Upper lobe of left lung (tissue), 6 donors: ENCODE measurements at regions not wholly inside any gene's neighbourhood (a gene's known extent, or its start where the extent isn't known, plus 50 kb on each side); places are given as distances from the start of the nearest gene placed in this dataset.

Experiments used
- ATAC-seq, 2 donors: fragments of 200-7000 bp; cut with Tn5 transposase; one replicate each; pipeline ENCODE4 v1.9.1; 2022; ENCODE audit warnings: mild to moderate bottlenecking in 2 of 2, moderate library complexity in 2 of 2; ENCODE audit not compliant: low FRiP score in 2 of 2
- DNase-seq, 2 donors: peaks; one replicate each; pipeline ENCODE4 v3.0.0-alpha.2; 2019 to 2020
- H3K27ac ChIP-seq, 4 donors: fragments of 200-600 bp; sonication (generic); one replicate each; pipeline ENCODE4 v1.5.1; 2016 to 2019
- H3K27me3 ChIP-seq, 4 donors: fragments of 200-600 bp; sonication (generic); one replicate each; pipeline ENCODE4 v1.5.1; 2017 to 2019
- H3K36me3 ChIP-seq, 4 donors: fragments of 200-600 bp; sonication (generic); one replicate each; pipeline ENCODE4 v1.5.1; 2016 to 2019
- H3K4me1 ChIP-seq, 4 donors: fragments of 200-600 bp; sonication (generic); one replicate each; pipeline ENCODE4 v1.5.1; 2018 to 2019
- H3K4me3 ChIP-seq, 4 donors: fragments of 200-600 bp; sonication (generic); one replicate each; pipeline ENCODE4 v1.5.1; 2017 to 2019; ENCODE audit warnings: mild to moderate bottlenecking in 2 of 4, moderate library complexity in 1 of 4
- H3K9me3 ChIP-seq, 4 donors: fragments of 200-600 bp; sonication (generic); one replicate each; pipeline ENCODE4 v1.5.1; 2018 to 2019
- EP300 ChIP-seq, 4 donors: sonication (generic); formaldehyde crosslinking; IDR thresholded peaks; one replicate each; pipeline ENCODE4 v1.5.1; 2017; ENCODE audit warnings: antibody characterized with exemption in 4 of 4, control low read depth in 2 of 4
- POLR2A ChIP-seq, 4 donors: fragments of 450-650 bp; IDR thresholded peaks; one replicate each; pipeline ENCODE4 v1.5.1; 2016 to 2017; ENCODE audit warnings: antibody characterized with exemption in 4 of 4, mild to moderate bottlenecking in 2 of 4
- POLR2AphosphoS5 ChIP-seq, 2 donors: sonication (generic); formaldehyde crosslinking; IDR thresholded peaks; one replicate each; pipeline ENCODE4 v1.5.1; 2017; ENCODE audit warnings: antibody characterized with exemption in 2 of 2
- WGBS, 2 donors: methylation state at CpG; one replicate each; pipeline ENCODE4 v1.1.5; 2017 to 2018; 5-methylcytosine and 5-hydroxymethylcytosine counted together
- TF ChIP-seq, protein P1 (sequence below), 6 experiments: fragments of 450-650 bp in 4 of 6; fragments of 200-600 bp in 2 of 6; sonication (generic) in 2 of 6; IDR thresholded peaks; one replicate each; pipeline ENCODE4 v1.5.1; 2016 to 2019; ENCODE audit warnings: antibody characterized with exemption in 6 of 6
- donor health status: DM: no; HTN: no; CAD: no; lungs with moderate emphysema.
- donor health status: DM: no; HTN: yes; CAD: no; lungs with severe emphysema.

DNA sequence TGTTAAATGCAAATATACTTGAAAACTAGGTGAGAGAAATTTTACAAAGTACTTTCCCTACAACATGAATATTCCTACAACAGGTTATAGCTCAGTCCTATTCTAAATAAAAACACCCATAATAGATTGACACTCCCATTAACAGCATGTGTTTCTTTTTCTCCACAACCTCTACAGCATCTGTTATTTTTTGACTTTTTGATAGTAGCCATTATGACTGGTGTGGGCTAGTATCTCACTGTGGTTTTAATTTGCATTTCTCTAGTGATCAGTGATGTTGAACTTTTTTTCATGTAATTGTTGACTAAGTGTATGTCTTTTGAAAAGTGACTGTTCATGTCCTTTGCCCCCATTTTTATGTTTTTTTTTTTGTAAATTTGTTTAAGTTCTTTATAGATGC is 1506.1 kb upstream of the CDH9 start:
- Histone ChIP-seq H3K36me3 (no peaks in the 10 kb centered on the region), H3K4me1 (no peaks in the 10 kb centered on the region), H3K27ac (no peak overlapping the region), H3K9me3 (no peaks in the 10 kb centered on the region), H3K4me3 (no peak overlapping the region), H3K27me3 (no peaks in the 10 kb centered on the region)
- DNase-seq (no peak), ATAC-seq (no peak)
- no peak for TF ChIP-seq POLR2A (IDR thresholded peaks at IDR 0.05)
- TF ChIP-seq EP300 (IDR thresholded peaks at IDR 0.05), result no peak
- no peak for TF ChIP-seq POLR2AphosphoS5 (IDR thresholded peaks at IDR 0.05)
- TF ChIP-seq, protein P1, sequence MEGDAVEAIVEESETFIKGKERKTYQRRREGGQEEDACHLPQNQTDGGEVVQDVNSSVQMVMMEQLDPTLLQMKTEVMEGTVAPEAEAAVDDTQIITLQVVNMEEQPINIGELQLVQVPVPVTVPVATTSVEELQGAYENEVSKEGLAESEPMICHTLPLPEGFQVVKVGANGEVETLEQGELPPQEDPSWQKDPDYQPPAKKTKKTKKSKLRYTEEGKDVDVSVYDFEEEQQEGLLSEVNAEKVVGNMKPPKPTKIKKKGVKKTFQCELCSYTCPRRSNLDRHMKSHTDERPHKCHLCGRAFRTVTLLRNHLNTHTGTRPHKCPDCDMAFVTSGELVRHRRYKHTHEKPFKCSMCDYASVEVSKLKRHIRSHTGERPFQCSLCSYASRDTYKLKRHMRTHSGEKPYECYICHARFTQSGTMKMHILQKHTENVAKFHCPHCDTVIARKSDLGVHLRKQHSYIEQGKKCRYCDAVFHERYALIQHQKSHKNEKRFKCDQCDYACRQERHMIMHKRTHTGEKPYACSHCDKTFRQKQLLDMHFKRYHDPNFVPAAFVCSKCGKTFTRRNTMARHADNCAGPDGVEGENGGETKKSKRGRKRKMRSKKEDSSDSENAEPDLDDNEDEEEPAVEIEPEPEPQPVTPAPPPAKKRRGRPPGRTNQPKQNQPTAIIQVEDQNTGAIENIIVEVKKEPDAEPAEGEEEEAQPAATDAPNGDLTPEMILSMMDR (IDR thresholded peaks at IDR 0.05), result no peak

GRCh38 chr5:28543473-28544098 is 1505.2 kb upstream of the CDH9 start:
- Histone ChIP-seq H3K4me3 (no peak overlapping the region), H3K36me3 (no peaks in the 10 kb centered on the region), H3K9me3 (no peaks in the 10 kb centered on the region), H3K27me3 (no peaks in the 10 kb centered on the region), H3K27ac (no peak overlapping the region), H3K4me1 (no peaks in the 10 kb centered on the region)
- TF ChIP-seq, protein P1 (IDR thresholded peaks at IDR 0.05), result no peak
- TF ChIP-seq POLR2A (IDR thresholded peaks at IDR 0.05) (no peak), POLR2AphosphoS5 (IDR thresholded peaks at IDR 0.05) (no peak), EP300 (IDR thresholded peaks at IDR 0.05) (no peak)
- no peak for ATAC-seq
- DNase-seq, result no peak

- DNase-seq (no peak), ATAC-seq (peak; percentile 61 to 68)
- Histone ChIP-seq H3K36me3 (no peaks in the 10 kb centered on the region), H3K27ac (no peak overlapping the region), H3K27me3 (no peaks in the 10 kb centered on the region), H3K4me1 (no peaks in the 10 kb centered on the region), H3K4me3 (no peak overlapping the region), H3K9me3 (no peaks in the 10 kb centered on the region)
- no peak for TF ChIP-seq POLR2A (IDR thresholded peaks at IDR 0.05)
- TF ChIP-seq, protein P1 (IDR thresholded peaks at IDR 0.05), result no peak
- TF ChIP-seq POLR2AphosphoS5 (IDR thresholded peaks at IDR 0.05), result no peak
- TF ChIP-seq EP300 (IDR thresholded peaks at IDR 0.05), result no peak
- 27 to 29% methylated on average over 3 of the region's 3 CpGs for WGBS, 2 donors
Observed at GRCh38 chr5:28542987-28543386, 1504.6 kb upstream of the CDH9 start.

- 73 to 78% methylated on average over 4 of the region's 4 CpGs for WGBS, 2 donors
Observed at GRCh38 chr5:28523888-28524635, 1485.7 kb upstream of the CDH9 start.

More at GRCh38 chr5:28523888-28524635, 1485.7 kb upstream of the CDH9 start:
- TF ChIP-seq EP300 (IDR thresholded peaks at IDR 0.05), result no peak
- no peak for TF ChIP-seq POLR2A (IDR thresholded peaks at IDR 0.05)
- TF ChIP-seq POLR2AphosphoS5 (IDR thresholded peaks at IDR 0.05), result no peak
- TF ChIP-seq, protein P1 (IDR thresholded peaks at IDR 0.05), result no peak
- no peaks in the 10 kb centered on the region for H3K27me3 ChIP-seq
- ATAC-seq (peak in 1 of 2 donors; percentile 68), DNase-seq (no peak)
- H3K27ac ChIP-seq, result no peak overlapping the region
- no peaks in the 10 kb centered on the region for H3K36me3 ChIP-seq
- H3K4me3 ChIP-seq, result no peak overlapping the region
- H3K4me1 ChIP-seq, result no peaks in the 10 kb centered on the region
- no peaks in the 10 kb centered on the region for H3K9me3 ChIP-seq
